ENCODE measurements at regions not wholly inside any gene's neighbourhood (a gene's known extent, or its start where the extent isn't known, plus 50 kb on each side); places are given as distances from the start of the nearest gene placed in this dataset.

GRCh38 chr2:8365331-8365910 is 316.4 kb upstream of the ID2 start:
- Mint-ChIP-seq H3K9me3 (no peaks in the 10 kb centered on the region), H3K36me3 (ENCODE audit: low read depth) (no peaks in the 10 kb centered on the region), H3K4me3 (no peak overlapping the region), H3K27ac (no peak overlapping the region), H3K4me1 (ENCODE audit: low read depth) (no peaks in the 10 kb centered on the region), H3K27me3 (no peaks in the 10 kb centered on the region)
- intact Hi-C loops (cut with micrococcal nuclease), result no loop called here
- ChIA-PET POLR2A (no interaction called here), CTCF (no interaction called here)
- ATAC-seq, result no peak
- TF ChIP-seq CTCF (IDR thresholded peaks at IDR 0.05), result no peak
- no peak for DNase-seq

GRCh38 chr2:8367833-8368232 is 314.0 kb upstream of the ID2 start:
- no peaks in the 10 kb centered on the region for H3K9me3 Mint-ChIP-seq

DNA sequence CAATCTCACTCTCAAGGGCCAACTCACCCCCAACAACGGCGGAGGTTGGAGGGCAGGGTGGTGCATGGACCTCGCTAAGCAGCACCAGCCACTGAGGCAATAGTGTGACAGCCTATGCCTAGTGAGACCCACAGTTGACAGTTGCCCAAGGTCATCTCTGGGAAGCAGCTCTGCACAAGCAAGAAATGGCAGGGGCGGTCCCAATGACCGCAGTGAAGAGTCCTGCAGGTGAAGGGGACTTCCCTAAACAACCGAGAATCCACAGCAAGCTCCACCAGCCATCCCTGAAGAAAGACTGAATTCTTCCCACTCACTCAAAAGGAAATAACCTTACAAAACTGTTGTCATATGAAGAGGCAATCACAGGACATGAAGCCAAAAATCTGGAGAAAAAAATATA is 313.4 kb upstream of the ID2 start:
- ATAC-seq, result no peak
- intact Hi-C loops (cut with micrococcal nuclease), result no loop called here
- Mint-ChIP-seq H3K36me3 (ENCODE audit: low read depth) (peaks cover 2% of the 10 kb centered on the region), H3K27ac (no peak overlapping the region), H3K27me3 (peaks cover 2% of the 10 kb centered on the region), H3K9me3 (peaks cover 5% of the 10 kb centered on the region), H3K4me3 (no peak overlapping the region), H3K4me1 (ENCODE audit: low read depth) (no peaks in the 10 kb centered on the region)
- DNase-seq, result no peak
- no peak for TF ChIP-seq CTCF (IDR thresholded peaks at IDR 0.05)
- POLR2A ChIA-PET, result no interaction called here
- CTCF ChIA-PET, result no interaction called here

More at GRCh38 chr2:8367833-8368232, 314.0 kb upstream of the ID2 start:
- no peak for ATAC-seq
- no peak for TF ChIP-seq CTCF (IDR thresholded peaks at IDR 0.05)
- Mint-ChIP-seq H3K27me3 (no peaks in the 10 kb centered on the region), H3K36me3 (ENCODE audit: low read depth) (no peaks in the 10 kb centered on the region), H3K4me1 (ENCODE audit: low read depth) (no peaks in the 10 kb centered on the region), H3K4me3 (no peak overlapping the region), H3K27ac (no peak overlapping the region)
- ChIA-PET CTCF (no interaction called here), POLR2A (no interaction called here)
- intact Hi-C loops (cut with micrococcal nuclease), result no loop called here
- no peak for DNase-seq

DNA sequence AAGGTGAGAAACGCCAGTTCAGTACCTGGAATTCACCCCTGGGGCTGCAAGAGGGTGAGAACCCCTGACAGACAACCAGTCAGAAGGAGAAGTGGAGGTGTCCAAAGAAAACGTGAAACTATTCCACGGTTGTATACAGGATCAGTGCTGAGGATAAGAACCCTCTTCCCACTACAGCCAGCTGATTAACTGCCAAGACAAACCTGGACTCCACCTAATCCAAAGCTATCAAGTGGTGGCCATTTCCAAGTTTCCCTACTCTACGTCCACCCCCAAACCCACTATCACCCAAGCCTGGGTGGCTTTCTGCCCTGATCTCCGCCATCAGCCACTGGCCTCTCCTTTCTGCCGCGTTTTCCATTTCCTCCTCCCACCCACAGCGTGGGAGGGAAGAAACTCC is 312.3 kb upstream of the ID2 start:
- ChIA-PET CTCF (no interaction called here), POLR2A (no interaction called here)
- Mint-ChIP-seq H3K4me3 (no peak overlapping the region), H3K36me3 (ENCODE audit: low read depth) (peaks cover 2% of the 10 kb centered on the region), H3K9me3 (peaks cover 5% of the 10 kb centered on the region), H3K27me3 (peaks cover 2% of the 10 kb centered on the region), H3K27ac (no peak overlapping the region), H3K4me1 (ENCODE audit: low read depth) (no peaks in the 10 kb centered on the region)
- no peak for ATAC-seq
- DNase-seq, result no peak
- intact Hi-C loops (cut with micrococcal nuclease), result no loop called here
- TF ChIP-seq CTCF (IDR thresholded peaks at IDR 0.05), result no peak

- Mint-ChIP-seq H3K27ac (no peak overlapping the region), H3K27me3 (peaks cover 2% of the 10 kb centered on the region), H3K4me3 (no peak overlapping the region), H3K36me3 (ENCODE audit: low read depth) (peaks cover 2% of the 10 kb centered on the region), H3K4me1 (ENCODE audit: low read depth) (no peaks in the 10 kb centered on the region), H3K9me3 (peaks cover 5% of the 10 kb centered on the region)
- ChIA-PET CTCF (no interaction called here), POLR2A (no interaction called here)
- DNase-seq, result no peak
- TF ChIP-seq CTCF (IDR thresholded peaks at IDR 0.05), result no peak
- ATAC-seq, result no peak
- intact Hi-C loops (cut with micrococcal nuclease), result no loop called here
Observed at GRCh38 chr2:8370258-8370802, 311.5 kb upstream of the ID2 start.
